Bone marrow (tissue), 2 donors: ENCODE measurements at regions not wholly inside any gene's neighbourhood (a gene's known extent, or its start where the extent isn't known, plus 50 kb on each side); places are given as distances from the start of the nearest gene placed in this dataset.
A peak's percentile ranks its signal among the peaks of the same experiment; 100 is the strongest.
"Not testable (repeated sequence)": the region's sequence is repeated elsewhere in the genome, so short reads cannot be mapped to it uniquely, and the experiment has no call there.

Experiments
- DNase-seq, 2 donors: peaks; one replicate each; lab custom pipeline; 2025; lab: John Stamatoyannopoulos, UW

GRCh38 chr13:88717946-88718345 lies 1046.8 kb downstream of the SLITRK5 start:
- DNase-seq, result no peak

DNA sequence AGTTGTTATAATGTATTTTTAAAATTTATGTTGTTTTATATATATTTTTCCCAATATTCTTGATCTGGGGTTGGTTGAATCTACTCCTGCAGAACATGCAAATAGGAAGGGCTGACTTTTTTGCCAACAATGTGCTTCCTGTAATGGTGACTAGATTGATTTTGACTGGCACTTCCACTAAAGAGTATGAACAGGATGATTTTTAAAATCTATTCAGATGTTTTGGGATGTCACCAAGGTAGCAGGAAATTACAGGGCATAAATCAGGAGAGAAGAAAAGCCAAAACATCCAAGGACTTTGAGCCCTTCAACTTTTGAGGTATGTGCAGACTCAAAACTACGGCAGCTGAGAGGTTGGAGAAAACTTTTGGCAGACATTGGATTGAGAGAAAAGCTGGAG lies 1047.6 kb downstream of the SLITRK5 start:
- DNase-seq, result peak in 1 of 2 donors; percentile 49

GRCh38 chr13:88726075-88726474 lies 1054.9 kb downstream of the SLITRK5 start:
- no peak for DNase-seq

GRCh38 chr13:88727236-88727635 lies 1056.1 kb downstream of the SLITRK5 start:
- not testable (repeated sequence) for DNase-seq

DNA sequence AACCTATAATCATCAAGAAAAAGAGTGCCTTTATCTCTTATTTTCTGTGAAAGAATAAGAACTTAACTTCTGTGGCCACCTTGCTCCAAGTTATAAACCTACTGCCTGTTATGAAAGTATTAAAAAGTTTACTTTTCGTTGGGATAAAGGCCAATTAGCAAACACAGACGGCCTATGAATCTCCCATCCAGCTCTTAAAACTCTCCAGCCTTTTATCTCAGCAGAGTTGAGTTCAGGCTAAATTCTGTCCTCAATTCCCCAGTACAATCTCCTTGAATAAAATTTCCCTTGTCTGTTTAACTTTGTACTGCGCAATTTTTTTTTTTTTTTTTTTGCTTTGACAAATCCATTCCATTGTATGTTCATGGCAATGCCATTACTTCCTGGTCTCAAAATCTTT lies 1058.4 kb downstream of the SLITRK5 start:
- DNase-seq, result no peak

DNA sequence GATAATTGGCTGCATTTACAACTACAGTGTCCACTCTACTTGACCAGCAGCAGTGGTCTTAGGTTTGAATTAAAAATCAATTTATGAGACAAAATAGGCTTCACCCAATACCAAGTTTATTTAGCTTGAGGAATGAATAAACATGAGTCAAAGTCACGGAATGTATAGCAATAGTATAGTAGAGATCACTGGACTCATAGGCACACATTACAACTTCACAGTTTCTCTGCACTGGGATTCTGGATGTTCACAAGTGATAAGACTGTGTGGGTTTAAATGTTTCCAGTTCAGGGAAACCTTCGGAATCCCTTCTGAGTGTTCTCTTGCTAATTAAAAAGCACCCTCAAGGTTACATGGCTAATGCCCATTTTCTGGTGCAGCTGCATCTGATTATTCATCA lies 1064.9 kb downstream of the SLITRK5 start:
- no peak for DNase-seq

DNA sequence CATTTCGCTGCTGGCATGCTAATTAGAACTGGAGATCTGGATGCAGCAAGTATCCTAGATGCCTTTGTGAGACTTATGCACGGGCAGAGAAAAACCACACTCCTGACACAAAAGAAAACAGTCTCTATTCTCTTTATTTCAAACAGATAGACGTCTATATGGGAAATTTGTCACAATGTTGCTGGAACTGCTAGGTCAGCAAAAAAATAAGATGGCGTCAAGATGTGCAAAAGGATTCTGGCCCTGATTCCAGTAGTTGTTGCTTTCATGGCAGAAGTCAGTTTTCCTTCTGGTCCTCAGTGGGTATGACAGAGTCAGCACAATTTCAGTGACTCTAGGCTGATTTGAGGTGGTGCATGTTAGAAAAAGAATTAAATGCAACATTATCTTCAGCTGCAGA lies 1068.0 kb downstream of the SLITRK5 start:
- no peak for DNase-seq

DNA sequence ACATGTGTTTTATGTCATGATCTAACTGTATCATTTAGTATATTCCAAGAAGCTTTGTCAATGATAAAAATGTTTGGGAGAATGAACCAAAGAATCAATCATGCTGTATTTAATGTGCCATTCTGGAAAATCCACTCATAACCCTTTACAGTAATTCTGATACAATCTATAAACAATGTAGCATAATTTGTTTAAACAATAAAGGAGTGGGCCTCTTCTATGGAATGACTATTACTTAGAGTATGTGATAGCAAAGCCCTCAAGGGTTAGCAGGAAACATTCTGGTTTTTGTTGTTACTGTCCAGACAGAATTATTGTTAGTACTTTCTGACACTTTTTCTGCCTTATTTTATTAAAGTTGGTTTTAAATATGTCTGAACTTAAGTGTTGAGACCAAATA lies 1073.1 kb downstream of the SLITRK5 start:
- no peak for DNase-seq

GRCh38 chr13:88745011-88745410 lies 1073.8 kb downstream of the SLITRK5 start:
- DNase-seq, result no peak

DNA sequence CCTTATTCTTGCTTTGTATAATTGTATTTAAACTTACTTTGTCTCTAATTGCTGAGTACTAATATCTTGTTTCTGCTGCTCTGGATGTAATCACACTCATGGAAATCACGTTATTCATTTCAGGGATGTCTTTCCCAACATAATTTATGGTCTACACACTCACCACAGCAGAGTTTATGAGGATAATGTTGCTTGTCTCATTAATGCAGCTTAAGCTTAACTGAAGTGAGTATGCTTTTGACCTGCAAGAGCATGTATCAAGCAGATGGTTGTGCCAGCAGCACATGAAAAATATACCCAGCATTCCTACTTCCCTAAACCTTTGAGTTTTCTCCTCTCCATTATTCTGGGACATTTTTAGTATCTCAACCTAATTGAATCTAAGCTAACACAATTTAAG lies 1080.9 kb downstream of the SLITRK5 start:
- no peak for DNase-seq

DNA sequence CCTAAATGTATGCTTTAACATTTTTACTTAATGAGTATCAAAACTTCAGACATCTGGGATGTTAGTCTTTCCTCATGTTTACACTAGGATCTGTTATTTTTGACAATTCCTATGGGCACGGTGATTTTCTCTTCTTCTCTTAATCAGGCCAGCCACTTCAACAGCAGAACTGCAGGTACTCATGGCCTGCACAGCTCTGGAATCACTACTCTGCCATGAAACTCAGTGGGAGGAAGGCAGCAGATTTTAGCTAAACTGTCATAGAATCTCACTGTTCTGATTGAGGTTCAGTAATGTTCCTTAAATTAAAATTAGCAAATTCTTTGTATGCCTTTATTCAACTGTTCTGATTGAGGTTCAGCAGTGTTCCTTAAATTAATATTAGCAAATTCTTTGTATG lies 1083.0 kb downstream of the SLITRK5 start:
- DNase-seq, result no peak

- no peak for DNase-seq
Observed at GRCh38 chr13:88761145-88761544, 1090.0 kb downstream of the SLITRK5 start.

GRCh38 chr13:88764103-88764502 lies 1092.9 kb downstream of the SLITRK5 start:
- DNase-seq, result no peak

DNA sequence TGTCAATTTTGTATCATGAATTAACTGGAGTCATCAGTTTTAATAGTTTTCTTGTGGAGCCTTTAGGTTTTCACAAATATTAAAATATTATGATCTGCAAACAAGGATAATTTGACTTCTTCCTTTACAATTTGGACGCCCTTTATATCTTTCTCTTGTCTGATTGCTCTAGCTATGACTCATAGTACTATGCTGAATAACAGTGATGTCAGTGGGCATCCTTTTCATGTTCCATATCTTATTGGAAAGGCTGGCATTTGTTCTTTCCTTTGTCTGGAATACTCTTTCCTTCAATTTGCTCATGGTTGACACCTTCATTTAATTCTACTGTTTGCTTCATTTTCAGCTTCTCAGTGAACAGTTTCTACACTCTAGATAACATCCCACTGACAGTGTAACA lies 1129.3 kb downstream of the SLITRK5 start:
- DNase-seq, result no peak

GRCh38 chr13:88801361-88801760 lies 1130.2 kb downstream of the SLITRK5 start:
- no peak for DNase-seq

DNA sequence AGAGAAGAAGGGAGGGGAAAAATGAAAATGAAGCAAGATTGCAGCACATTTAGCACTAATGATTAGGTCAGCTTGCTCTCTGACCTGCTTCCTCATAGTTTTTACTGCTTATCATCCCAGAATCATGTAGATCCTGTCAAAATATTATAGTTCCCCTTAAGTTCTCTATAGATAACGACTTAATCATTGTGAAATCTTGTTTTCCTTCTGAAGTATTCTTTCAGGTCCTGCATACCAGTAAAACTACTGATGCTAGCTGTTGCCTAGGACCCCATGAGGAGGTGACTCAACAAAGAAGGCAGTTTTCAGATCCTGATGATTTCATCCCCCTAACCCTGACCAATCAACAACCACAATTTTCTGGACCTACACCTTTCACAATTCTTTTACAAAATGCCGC lies 1131.7 kb downstream of the SLITRK5 start:
- peak in 1 of 2 donors; percentile 15 for DNase-seq

DNA sequence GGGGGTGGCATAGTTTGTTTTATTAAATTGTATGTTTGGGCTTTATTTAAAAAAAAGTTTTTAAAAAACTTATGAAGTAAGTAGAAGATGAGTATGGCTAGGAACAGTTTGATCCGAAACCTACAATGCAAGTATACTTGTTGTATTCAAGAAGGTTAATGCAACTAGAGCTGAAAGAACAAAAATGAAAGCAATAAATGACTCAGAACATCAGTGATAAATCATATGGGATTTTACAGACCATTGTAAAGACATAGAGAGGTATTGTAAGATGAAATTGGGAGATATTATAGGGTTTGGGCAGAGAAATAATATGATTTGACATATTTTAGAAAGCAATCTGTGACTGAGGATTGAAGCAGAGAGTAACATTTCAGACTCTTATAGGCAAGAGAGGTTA lies 1135.3 kb downstream of the SLITRK5 start:
- no peak for DNase-seq

DNA sequence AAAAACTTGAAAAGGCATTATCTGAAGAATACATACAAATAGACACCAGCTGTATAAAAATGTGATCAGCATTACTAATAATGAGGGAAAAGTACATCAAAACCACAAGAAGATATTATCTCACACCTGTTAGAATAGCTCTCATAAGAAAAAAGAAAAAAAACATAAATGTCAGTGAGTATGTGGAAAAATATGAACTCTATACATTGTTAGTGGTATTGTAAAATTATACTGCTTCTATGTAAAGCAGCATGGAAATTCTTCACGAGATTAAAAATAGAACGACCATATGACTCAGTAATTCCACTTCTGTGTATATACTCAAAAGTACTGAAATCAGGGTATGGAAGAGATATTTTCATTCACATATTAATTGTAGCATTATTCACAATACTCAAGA lies 1146.4 kb downstream of the SLITRK5 start:
- DNase-seq, result no peak

GRCh38 chr13:88823114-88823513 lies 1151.9 kb downstream of the SLITRK5 start:
- no peak for DNase-seq

DNA sequence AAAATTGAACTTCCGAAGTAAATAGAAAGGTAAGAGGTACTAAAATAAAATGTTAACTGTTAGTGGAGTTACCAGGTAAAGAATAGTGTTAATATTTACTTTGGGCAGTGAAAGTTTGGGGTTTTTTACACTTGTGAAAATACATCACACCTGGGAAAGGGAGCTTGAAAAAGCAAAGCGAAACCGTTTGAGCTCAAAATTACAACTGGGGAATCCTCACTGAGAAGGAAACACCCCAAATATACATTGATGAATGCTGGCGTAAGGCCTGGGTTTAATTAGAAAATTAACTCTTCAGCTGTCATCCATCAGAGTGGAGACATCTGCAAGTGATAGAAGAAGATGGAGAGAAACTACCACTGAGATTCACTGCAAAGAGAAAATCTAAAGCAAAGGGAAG lies 1153.0 kb downstream of the SLITRK5 start:
- DNase-seq, result no peak

- DNase-seq, result no peak
Observed at GRCh38 chr13:88840085-88840484, 1168.9 kb downstream of the SLITRK5 start.

- DNase-seq, result not testable (repeated sequence)
Observed at GRCh38 chr13:88852293-88852692, 1181.1 kb downstream of the SLITRK5 start.

DNA sequence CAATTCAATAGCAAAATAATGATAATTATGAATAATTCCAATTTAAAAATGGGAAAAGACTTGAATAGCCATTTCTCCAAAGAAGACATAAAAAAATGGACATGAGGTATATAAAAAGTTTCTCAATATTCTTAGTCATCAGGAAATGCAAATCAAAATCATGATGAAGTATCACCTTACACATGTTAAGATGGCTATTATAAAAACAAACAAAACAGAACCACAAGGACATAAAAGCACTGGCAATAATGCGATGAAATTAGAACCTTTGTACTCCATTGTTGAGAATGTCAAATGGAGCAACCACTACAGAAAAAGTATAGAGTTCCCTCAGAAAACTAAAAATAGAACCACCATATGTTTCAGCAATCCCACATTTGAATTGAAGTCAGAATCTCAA lies 1186.1 kb downstream of the SLITRK5 start:
- no peak for DNase-seq

- no peak for DNase-seq
Observed at GRCh38 chr13:88862095-88862620, 1191.0 kb downstream of the SLITRK5 start.

GRCh38 chr13:88863116-88863515 lies 1191.9 kb downstream of the SLITRK5 start:
- no peak for DNase-seq
